ENCODE measurements at regions not wholly inside any gene's neighbourhood (a gene's known extent, or its start where the extent isn't known, plus 50 kb on each side); places are given as distances from the start of the nearest gene placed in this dataset.

- no peak for DNase-seq
Measured at GRCh38 chr1:216958569-216958968, 235.3 kb upstream of the ESRRG start.

- DNase-seq = no peak
Measured at GRCh38 chr1:216953495-216953894, 230.3 kb upstream of the ESRRG start.

- no peak for DNase-seq
Measured at GRCh38 chr1:216952864-216953263, 229.6 kb upstream of the ESRRG start.

GRCh38 chr1:216945538-216946080 is 222.4 kb upstream of the ESRRG start:
- DNase-seq = no peak

GRCh38 chr1:216944864-216945510 is 221.8 kb upstream of the ESRRG start:
- DNase-seq = no peak

GRCh38 chr1:216937491-216937890 is 214.3 kb upstream of the ESRRG start:
- DNase-seq = no peak

GRCh38 chr1:216936779-216937178 is 213.6 kb upstream of the ESRRG start:
- DNase-seq = no peak

GRCh38 chr1:216935901-216936300 is 212.7 kb upstream of the ESRRG start:
- no peak for DNase-seq

GRCh38 chr1:216932424-216932823 is 209.2 kb upstream of the ESRRG start:
- no peak for DNase-seq

- no peak for DNase-seq
Measured at GRCh38 chr1:216929870-216930582, 206.8 kb upstream of the ESRRG start.

GRCh38 chr1:216927633-216928032 is 204.4 kb upstream of the ESRRG start:
- no peak for DNase-seq

GRCh38 chr1:216926720-216927510 is 203.7 kb upstream of the ESRRG start:
- no peak for DNase-seq

GRCh38 chr1:216925962-216926625 is 202.9 kb upstream of the ESRRG start:
- DNase-seq = no peak

- DNase-seq = no peak
Measured at GRCh38 chr1:216924732-216925131, 201.5 kb upstream of the ESRRG start.

- DNase-seq = no peak
Measured at GRCh38 chr1:216923601-216924000, 200.4 kb upstream of the ESRRG start.

GRCh38 chr1:216922406-216922805 is 199.2 kb upstream of the ESRRG start:
- DNase-seq = no peak

- DNase-seq = no peak
Measured at GRCh38 chr1:216921866-216922265, 198.6 kb upstream of the ESRRG start.

GRCh38 chr1:216919060-216919970 is 196.1 kb upstream of the ESRRG start:
- no peak for DNase-seq

- DNase-seq = no peak
Measured at GRCh38 chr1:216916890-216917438, 193.7 kb upstream of the ESRRG start.

GRCh38 chr1:216914974-216915373 is 191.7 kb upstream of the ESRRG start:
- no peak for DNase-seq

GRCh38 chr1:216913976-216914375 is 190.7 kb upstream of the ESRRG start:
- no peak for DNase-seq
